Sigmoid colon (tissue), 4 donors: ENCODE measurements at regions not wholly inside any gene's neighbourhood (a gene's known extent, or its start where the extent isn't known, plus 50 kb on each side); places are given as distances from the start of the nearest gene placed in this dataset.
"Not testable (repeated sequence)": the region's sequence is repeated elsewhere in the genome, so short reads cannot be mapped to it uniquely, and the experiment has no call there.

Experiments used
- CTCF ChIP-seq, 4 experiments: fragments of 450-650 bp in 3 of 4; fragments of 200-600 bp in 1 of 4; IDR thresholded peaks; one replicate each; pipeline ENCODE4 v1.5.1; 2016 to 2019; ENCODE audit warnings: antibody characterized with exemption in 4 of 4, mild to moderate bottlenecking in 3 of 4, moderate library complexity in 2 of 4
- POLR2A ChIP-seq, 2 donors: fragments of 450-650 bp; IDR thresholded peaks; one replicate each; pipeline ENCODE4 v1.6.1; 2016; ENCODE audit warnings: antibody characterized with exemption in 2 of 2, mild to moderate bottlenecking in 2 of 2, moderate library complexity in 2 of 2
- POLR2AphosphoS5 ChIP-seq, 4 donors: sonication (generic); formaldehyde crosslinking; IDR thresholded peaks; one replicate each; pipeline ENCODE4 v1.6.1; 2017; ENCODE audit warnings: antibody characterized with exemption in 4 of 4

- not testable (repeated sequence) for TF ChIP-seq CTCF, POLR2AphosphoS5, POLR2A (IDR thresholded peaks at IDR 0.05)
These were observed 230.9 kb upstream of the ACTBL2 start for GRCh38 chr5:57713535-57713934.
